ENCODE measurements at regions not wholly inside any gene's neighbourhood (a gene's known extent, or its start where the extent isn't known, plus 50 kb on each side); places are given as distances from the start of the nearest gene placed in this dataset.

GRCh38 chr13:79742923-79743322, 262.0 kb downstream of the NDFIP2 start:
- TF ChIP-seq POLR2A (IDR thresholded peaks at IDR 0.05) (no peak), CTCF (IDR thresholded peaks at IDR 0.05) (no peak), POLR2AphosphoS5 (IDR thresholded peaks at IDR 0.05) (no peak), EP300 (IDR thresholded peaks at IDR 0.05; ENCODE audit: low read depth) (no peak)
- 87 to 90% methylated on average over 3 of the region's 3 CpGs for WGBS, 2 donors (ENCODE audit: low coverage in 1 of 2)

GRCh38 chr13:79740991-79741390, 260.0 kb downstream of the NDFIP2 start:
- H3K27me3 ChIP-seq: no peaks in the 10 kb centered on the region
- intact Hi-C loops (cut with DNase I; ENCODE audit: low total_unique reads) (no loop called here), in situ Hi-C loops (cut with MboI; ENCODE audit: low pct_ligation_motif_present in 1 of 4, low pct_unique_long_range_greater_than_20kb in 1 of 4, low sequenced_read_pairs in 3 of 4) (no loop called here)
- H3K36me3 ChIP-seq: no peaks in the 10 kb centered on the region
- no peak overlapping the region for H3K4me3 ChIP-seq
- 30% methylated on average over 6 of the region's 6 CpGs; no CpG with 5 or more reads in 1 of the 2 donors for WGBS, 2 donors (ENCODE audit: low coverage in 1 of 2)
- H3K27ac ChIP-seq: no peak overlapping the region
- H3K4me1 ChIP-seq: peaks cover 0 to 9% (median 7%) of the 10 kb centered on the region in 4 donors
- no peak for TF ChIP-seq EP300 (IDR thresholded peaks at IDR 0.05; ENCODE audit: low read depth)
- no peak for TF ChIP-seq POLR2A (IDR thresholded peaks at IDR 0.05)
- no peak for TF ChIP-seq POLR2AphosphoS5 (IDR thresholded peaks at IDR 0.05)
- no peak for TF ChIP-seq CTCF (IDR thresholded peaks at IDR 0.05)
- no peaks in the 10 kb centered on the region for H3K9me3 ChIP-seq
- DNase-seq: no peak

More at GRCh38 chr13:79742923-79743322, 262.0 kb downstream of the NDFIP2 start:
- DNase-seq: no peak
- Histone ChIP-seq H3K36me3 (no peaks in the 10 kb centered on the region), H3K4me1 (peaks cover 0 to 9% (median 7%) of the 10 kb centered on the region in 4 donors), H3K4me3 (no peak overlapping the region), H3K27ac (no peak overlapping the region), H3K27me3 (no peaks in the 10 kb centered on the region), H3K9me3 (no peaks in the 10 kb centered on the region)
- in situ Hi-C loops (cut with MboI; ENCODE audit: low pct_ligation_motif_present in 1 of 4, low pct_unique_long_range_greater_than_20kb in 1 of 4, low sequenced_read_pairs in 3 of 4) (no loop called here), intact Hi-C loops (cut with DNase I; ENCODE audit: low total_unique reads) (no loop called here)

- 67% methylated on average over 1 of the region's 1 CpG; no CpG with 5 or more reads in 1 of the 2 donors for WGBS, 2 donors (ENCODE audit: low coverage in 1 of 2)
- TF ChIP-seq CTCF (IDR thresholded peaks at IDR 0.05) (no peak), POLR2AphosphoS5 (IDR thresholded peaks at IDR 0.05) (no peak), POLR2A (IDR thresholded peaks at IDR 0.05) (no peak), EP300 (IDR thresholded peaks at IDR 0.05; ENCODE audit: low read depth) (no peak)
- intact Hi-C loops (cut with DNase I; ENCODE audit: low total_unique reads): no loop called here
- in situ Hi-C loops (cut with MboI; ENCODE audit: low pct_ligation_motif_present in 1 of 4, low pct_unique_long_range_greater_than_20kb in 1 of 4, low sequenced_read_pairs in 3 of 4): no loop called here
- H3K27me3 ChIP-seq: no peaks in the 10 kb centered on the region
- H3K27ac ChIP-seq: no peak overlapping the region
- peaks cover 0 to 8% (median 7%) of the 10 kb centered on the region in 4 donors for H3K4me1 ChIP-seq
- H3K4me3 ChIP-seq: no peak overlapping the region
- no peaks in the 10 kb centered on the region for H3K9me3 ChIP-seq
- no peaks in the 10 kb centered on the region for H3K36me3 ChIP-seq
- no peak for DNase-seq
Observed at GRCh38 chr13:79736356-79736755, 255.4 kb downstream of the NDFIP2 start.

- intact Hi-C loops (cut with DNase I; ENCODE audit: low total_unique reads) (no loop called here), in situ Hi-C loops (cut with MboI; ENCODE audit: low pct_ligation_motif_present in 1 of 4, low pct_unique_long_range_greater_than_20kb in 1 of 4, low sequenced_read_pairs in 3 of 4) (no loop called here)
- Histone ChIP-seq H3K4me1 (no peaks in the 10 kb centered on the region), H3K4me3 (no peak overlapping the region), H3K9me3 (no peaks in the 10 kb centered on the region), H3K36me3 (no peaks in the 10 kb centered on the region), H3K27me3 (no peaks in the 10 kb centered on the region), H3K27ac (no peak overlapping the region)
- TF ChIP-seq POLR2A (IDR thresholded peaks at IDR 0.05) (no peak), EP300 (IDR thresholded peaks at IDR 0.05; ENCODE audit: low read depth) (no peak), CTCF (IDR thresholded peaks at IDR 0.05) (no peak), POLR2AphosphoS5 (IDR thresholded peaks at IDR 0.05) (no peak)
- no peak for DNase-seq
Observed at GRCh38 chr13:79735228-79735627, 254.3 kb downstream of the NDFIP2 start.

Measured in transverse colon (tissue), 4 donors.